ENCODE measurements at regions not wholly inside any gene's neighbourhood (a gene's known extent, or its start where the extent isn't known, plus 50 kb on each side); places are given as distances from the start of the nearest gene placed in this dataset.

- no peaks in the 10 kb centered on the region for H3K27me3 ChIP-seq (ENCODE audit: insufficient read depth, low read length, poor library complexity, severe bottlenecking)
- no peaks in the 10 kb centered on the region for H3K4me1 ChIP-seq (ENCODE audit: insufficient read depth, low read length)
- H3K36me3 Mint-ChIP-seq = no peaks in the 10 kb centered on the region
- no peaks in the 10 kb centered on the region for H3K27me3 Mint-ChIP-seq
- H3K4me1 Mint-ChIP-seq = no peaks in the 10 kb centered on the region
- H3K9me3 ChIP-seq (ENCODE audit: low read length) = no peaks in the 10 kb centered on the region
- H3K27ac Mint-ChIP-seq = no peak overlapping the region
- ChIA-PET POLR2A (no interaction called here), CTCF (no interaction called here)
- H3K9me3 Mint-ChIP-seq = peaks cover 0 to 19% (median 3%) of the 10 kb centered on the region in 5 donors
- no peak for DNase-seq
- H3K36me3 ChIP-seq (ENCODE audit: insufficient read depth, low read length) = no peaks in the 10 kb centered on the region
- H3K4me3 ChIP-seq (ENCODE audit: low read length) = no peak overlapping the region
- no peak overlapping the region for H3K27ac ChIP-seq (ENCODE audit: low read depth, low read length)
- H3K4me3 Mint-ChIP-seq = no peak overlapping the region
Observed at GRCh38 chr11:26792941-26793340, 71.1 kb upstream of the SLC5A12 start.

DNA sequence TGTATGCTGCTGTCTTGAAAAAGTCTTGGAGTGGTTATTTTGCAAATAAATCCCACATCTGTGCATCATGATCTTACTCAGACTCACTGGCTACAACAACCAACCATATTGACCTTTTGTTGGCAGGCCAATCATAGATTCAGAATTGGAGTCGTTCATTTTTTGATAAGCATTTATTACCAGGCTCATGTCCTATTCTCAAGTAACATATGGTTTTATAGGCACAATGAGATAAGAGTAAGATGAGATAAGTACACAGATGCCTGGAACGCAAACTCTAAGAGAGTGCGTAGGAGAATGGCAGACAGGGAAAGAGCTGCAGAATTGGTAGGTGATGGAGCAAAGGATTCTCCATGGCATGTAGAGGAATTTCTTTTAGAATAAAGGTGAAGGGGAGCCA lies 71.6 kb upstream of the SLC5A12 start:
- Mint-ChIP-seq H3K9me3 (peaks cover 0 to 22% (median 3%) of the 10 kb centered on the region in 5 donors), H3K4me1 (no peaks in the 10 kb centered on the region), H3K36me3 (no peaks in the 10 kb centered on the region), H3K4me3 (no peak overlapping the region), H3K27me3 (no peaks in the 10 kb centered on the region), H3K27ac (no peak overlapping the region)
- H3K9me3 ChIP-seq (ENCODE audit: low read length) = no peaks in the 10 kb centered on the region
- no peaks in the 10 kb centered on the region for H3K27me3 ChIP-seq (ENCODE audit: insufficient read depth, low read length, poor library complexity, severe bottlenecking)
- H3K4me1 ChIP-seq (ENCODE audit: insufficient read depth, low read length) = no peaks in the 10 kb centered on the region
- POLR2A ChIA-PET = no interaction called here
- CTCF ChIA-PET = no interaction called here
- DNase-seq = no peak
- no peaks in the 10 kb centered on the region for H3K36me3 ChIP-seq (ENCODE audit: insufficient read depth, low read length)
- H3K4me3 ChIP-seq (ENCODE audit: low read length) = no peak overlapping the region
- H3K27ac ChIP-seq (ENCODE audit: low read depth, low read length) = no peak overlapping the region

DNA sequence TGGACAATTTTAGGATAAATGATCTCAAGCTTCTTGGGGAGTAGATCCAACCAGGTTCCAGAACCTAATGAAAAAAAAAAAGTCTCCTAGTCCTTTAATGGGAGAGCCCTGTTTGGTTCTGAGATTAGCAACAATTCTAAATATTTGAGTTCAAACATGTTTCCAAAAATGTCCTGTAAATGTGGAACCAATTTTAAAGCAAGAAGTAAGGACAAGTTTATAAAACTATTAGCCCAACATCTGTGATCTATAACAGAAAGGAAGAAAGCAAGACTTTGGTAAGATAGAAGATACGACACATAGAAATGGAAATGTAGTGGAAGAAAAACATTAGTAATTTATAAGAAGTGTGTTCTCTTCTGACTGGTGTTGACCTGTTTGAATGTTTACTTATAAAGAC lies 79.7 kb upstream of the SLC5A12 start:
- ChIA-PET POLR2A (no interaction called here), CTCF (no interaction called here)
- no peak overlapping the region for H3K27ac ChIP-seq (ENCODE audit: low read depth, low read length)
- Mint-ChIP-seq H3K36me3 (no peaks in the 10 kb centered on the region), H3K27ac (no peak overlapping the region), H3K4me3 (no peak overlapping the region), H3K9me3 (peaks cover 0 to 29% (median 3%) of the 10 kb centered on the region in 5 donors), H3K27me3 (no peaks in the 10 kb centered on the region), H3K4me1 (no peaks in the 10 kb centered on the region)
- H3K9me3 ChIP-seq (ENCODE audit: low read length) = no peaks in the 10 kb centered on the region
- no peak overlapping the region for H3K4me3 ChIP-seq (ENCODE audit: low read length)
- H3K4me1 ChIP-seq (ENCODE audit: insufficient read depth, low read length) = no peaks in the 10 kb centered on the region
- H3K27me3 ChIP-seq (ENCODE audit: insufficient read depth, low read length, poor library complexity, severe bottlenecking) = no peaks in the 10 kb centered on the region
- H3K36me3 ChIP-seq (ENCODE audit: insufficient read depth, low read length) = no peaks in the 10 kb centered on the region
- no peak for DNase-seq

DNA sequence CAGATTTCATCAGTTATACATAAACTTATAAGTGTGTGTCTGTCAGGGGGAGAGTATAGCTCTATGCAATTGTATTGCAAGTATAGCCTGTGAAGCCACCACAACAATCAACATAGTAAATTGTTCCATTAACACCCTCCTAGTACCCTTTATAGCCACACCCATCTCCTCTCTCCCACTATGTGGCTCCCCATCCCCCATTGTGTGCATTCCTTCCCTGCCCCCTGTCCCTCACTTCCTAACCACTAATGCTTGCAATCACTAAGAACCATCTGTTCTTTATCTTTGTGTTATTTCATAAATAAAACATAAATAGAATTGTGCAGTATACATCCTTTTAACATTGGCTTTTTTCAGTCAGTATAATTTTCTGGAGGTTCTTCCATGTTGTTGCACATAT lies 83.1 kb upstream of the SLC5A12 start:
- ChIA-PET POLR2A (no interaction called here), CTCF (no interaction called here)
- H3K9me3 ChIP-seq (ENCODE audit: low read length) = no peaks in the 10 kb centered on the region
- no peak for DNase-seq
- Mint-ChIP-seq H3K4me3 (no peak overlapping the region), H3K9me3 (peaks cover 0 to 27% (median 4%) of the 10 kb centered on the region in 5 donors), H3K27ac (no peak overlapping the region), H3K27me3 (no peaks in the 10 kb centered on the region), H3K36me3 (no peaks in the 10 kb centered on the region), H3K4me1 (no peaks in the 10 kb centered on the region)
- no peak overlapping the region for H3K27ac ChIP-seq (ENCODE audit: low read depth, low read length)
- H3K27me3 ChIP-seq (ENCODE audit: insufficient read depth, low read length, poor library complexity, severe bottlenecking) = no peaks in the 10 kb centered on the region
- H3K4me1 ChIP-seq (ENCODE audit: insufficient read depth, low read length) = no peaks in the 10 kb centered on the region
- H3K36me3 ChIP-seq (ENCODE audit: insufficient read depth, low read length) = no peaks in the 10 kb centered on the region
- H3K4me3 ChIP-seq (ENCODE audit: low read length) = no peak overlapping the region

GRCh38 chr11:26806219-26806618 lies 84.4 kb upstream of the SLC5A12 start:
- POLR2A ChIA-PET = no interaction called here

DNA sequence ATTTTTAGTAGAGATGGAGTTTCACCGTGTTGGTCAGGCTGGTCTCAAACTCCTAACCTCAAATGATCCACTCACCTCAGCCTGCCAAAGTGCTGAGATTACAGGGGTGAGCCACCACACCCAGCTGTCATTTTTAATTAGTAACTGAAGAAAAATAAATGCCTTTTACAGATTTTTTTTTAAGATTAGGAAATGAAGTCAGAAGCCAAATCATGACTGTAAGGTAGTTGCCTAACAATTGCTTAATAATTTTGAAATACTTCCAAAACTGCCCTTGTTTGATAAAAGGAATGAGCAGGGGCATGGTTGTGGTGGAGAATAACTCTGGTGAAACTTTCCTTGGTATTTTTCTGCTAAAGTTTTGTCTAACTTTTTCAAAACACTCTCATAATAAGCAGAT lies 98.9 kb upstream of the SLC5A12 start:
- no peaks in the 10 kb centered on the region for H3K36me3 Mint-ChIP-seq

More at GRCh38 chr11:26806219-26806618, 84.4 kb upstream of the SLC5A12 start:
- Mint-ChIP-seq H3K36me3 (no peaks in the 10 kb centered on the region), H3K27ac (no peak overlapping the region), H3K9me3 (peaks cover 0 to 31% (median 3%) of the 10 kb centered on the region in 5 donors), H3K4me1 (no peaks in the 10 kb centered on the region), H3K4me3 (no peak overlapping the region), H3K27me3 (no peaks in the 10 kb centered on the region)
- DNase-seq = no peak
- Histone ChIP-seq H3K9me3 (ENCODE audit: low read length) (no peaks in the 10 kb centered on the region), H3K4me3 (ENCODE audit: low read length) (no peak overlapping the region), H3K4me1 (ENCODE audit: insufficient read depth, low read length) (no peaks in the 10 kb centered on the region), H3K27ac (ENCODE audit: low read depth, low read length) (no peak overlapping the region), H3K36me3 (ENCODE audit: insufficient read depth, low read length) (no peaks in the 10 kb centered on the region), H3K27me3 (ENCODE audit: insufficient read depth, low read length, poor library complexity, severe bottlenecking) (no peaks in the 10 kb centered on the region)
- CTCF ChIA-PET = no interaction called here

DNA sequence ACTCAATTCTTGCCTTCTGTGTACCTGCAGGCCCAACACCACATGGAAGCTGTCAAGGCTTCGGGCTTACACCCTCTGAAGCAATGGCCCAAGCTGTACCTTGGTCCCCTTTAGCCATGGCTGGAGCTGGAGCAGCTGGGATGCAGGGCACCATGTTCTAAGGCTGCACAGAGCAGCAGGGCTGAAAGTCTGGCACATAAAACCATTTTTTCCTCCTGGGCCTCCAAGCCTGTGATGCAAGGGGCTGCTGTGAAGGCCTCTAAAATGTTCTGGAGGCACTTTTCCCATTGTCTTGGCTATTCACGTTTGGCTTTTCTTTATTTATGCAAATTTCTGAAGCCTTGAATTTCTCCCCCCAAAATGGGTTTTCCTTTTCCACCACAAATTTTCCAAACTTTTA lies 102.1 kb upstream of the SLC5A12 start:
- ChIA-PET CTCF (no interaction called here), POLR2A (no interaction called here)
- no peaks in the 10 kb centered on the region for H3K36me3 ChIP-seq (ENCODE audit: insufficient read depth, low read length)
- H3K4me1 ChIP-seq (ENCODE audit: insufficient read depth, low read length) = no peaks in the 10 kb centered on the region
- no peak for DNase-seq
- no peak overlapping the region for H3K27ac Mint-ChIP-seq
- H3K4me3 ChIP-seq (ENCODE audit: low read length) = no peak overlapping the region
- no peaks in the 10 kb centered on the region for H3K36me3 Mint-ChIP-seq
- no peaks in the 10 kb centered on the region for H3K4me1 Mint-ChIP-seq
- H3K9me3 Mint-ChIP-seq = peaks cover 14 to 30% (median 22%) of the 10 kb centered on the region in 5 donors
- no peaks in the 10 kb centered on the region for H3K9me3 ChIP-seq (ENCODE audit: low read length)
- no peaks in the 10 kb centered on the region for H3K27me3 Mint-ChIP-seq
- H3K4me3 Mint-ChIP-seq = no peak overlapping the region
- H3K27ac ChIP-seq (ENCODE audit: low read depth, low read length) = no peak overlapping the region
- H3K27me3 ChIP-seq (ENCODE audit: insufficient read depth, low read length, poor library complexity, severe bottlenecking) = no peaks in the 10 kb centered on the region

More for the DNA sequence above, 98.9 kb upstream of the SLC5A12 start:
- ChIA-PET POLR2A (no interaction called here), CTCF (no interaction called here)
- H3K4me1 ChIP-seq (ENCODE audit: insufficient read depth, low read length) = no peaks in the 10 kb centered on the region
- no peak overlapping the region for H3K4me3 ChIP-seq (ENCODE audit: low read length)
- Mint-ChIP-seq H3K4me3 (no peak overlapping the region), H3K9me3 (peaks cover 16 to 37% (median 28%) of the 10 kb centered on the region in 5 donors), H3K4me1 (no peaks in the 10 kb centered on the region), H3K27ac (no peak overlapping the region), H3K27me3 (no peaks in the 10 kb centered on the region)
- no peaks in the 10 kb centered on the region for H3K9me3 ChIP-seq (ENCODE audit: low read length)
- no peak for DNase-seq
- no peaks in the 10 kb centered on the region for H3K36me3 ChIP-seq (ENCODE audit: insufficient read depth, low read length)
- no peak overlapping the region for H3K27ac ChIP-seq (ENCODE audit: low read depth, low read length)
- no peaks in the 10 kb centered on the region for H3K27me3 ChIP-seq (ENCODE audit: insufficient read depth, low read length, poor library complexity, severe bottlenecking)

GRCh38 chr11:26827567-26828081 lies 105.8 kb upstream of the SLC5A12 start:
- H3K9me3 ChIP-seq (ENCODE audit: low read length) = no peaks in the 10 kb centered on the region
- Mint-ChIP-seq H3K27me3 (no peaks in the 10 kb centered on the region), H3K4me3 (no peak overlapping the region), H3K36me3 (no peaks in the 10 kb centered on the region), H3K4me1 (no peaks in the 10 kb centered on the region), H3K27ac (no peak overlapping the region), H3K9me3 (peaks cover 11 to 31% (median 17%) of the 10 kb centered on the region in 5 donors)
- no peak overlapping the region for H3K27ac ChIP-seq (ENCODE audit: low read depth, low read length)
- H3K4me3 ChIP-seq (ENCODE audit: low read length) = no peak overlapping the region
- no peaks in the 10 kb centered on the region for H3K27me3 ChIP-seq (ENCODE audit: insufficient read depth, low read length, poor library complexity, severe bottlenecking)
- CTCF ChIA-PET = interaction anchor here (1.3 kb wide), 1 partner anchor 22 kb away, joined by 3 read pairs; no protein-coding TSS in a partner anchor
- DNase-seq = no peak
- POLR2A ChIA-PET = no interaction called here
- H3K36me3 ChIP-seq (ENCODE audit: insufficient read depth, low read length) = no peaks in the 10 kb centered on the region
- no peaks in the 10 kb centered on the region for H3K4me1 ChIP-seq (ENCODE audit: insufficient read depth, low read length)

DNA sequence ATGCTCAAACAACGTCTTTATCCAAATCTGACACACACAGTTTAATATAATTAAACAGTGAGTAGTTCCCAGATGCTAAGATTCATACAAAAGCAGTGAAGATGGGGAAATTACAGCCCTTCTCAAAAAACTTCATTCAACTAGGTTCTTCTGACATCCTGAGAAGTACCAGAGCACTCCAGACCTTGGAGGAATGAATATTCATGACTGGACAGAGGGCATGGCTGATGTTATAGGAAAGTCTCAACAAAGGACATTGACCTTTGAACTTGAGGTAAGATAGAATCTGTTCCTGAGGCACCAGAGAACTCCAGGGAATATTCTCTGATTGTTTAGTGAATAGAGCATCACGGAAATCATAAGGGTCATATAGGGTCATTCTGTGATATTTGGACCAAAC lies 106.4 kb upstream of the SLC5A12 start:
- H3K36me3 ChIP-seq (ENCODE audit: insufficient read depth, low read length) = no peaks in the 10 kb centered on the region
- POLR2A ChIA-PET = no interaction called here
- CTCF ChIA-PET = interaction anchor here (1.3 kb wide), 1 partner anchor 21 kb away, joined by 3 read pairs; no protein-coding TSS in a partner anchor

More for the DNA sequence above, 106.4 kb upstream of the SLC5A12 start:
- Histone ChIP-seq H3K9me3 (ENCODE audit: low read length) (no peaks in the 10 kb centered on the region), H3K27ac (ENCODE audit: low read depth, low read length) (no peak overlapping the region), H3K27me3 (ENCODE audit: insufficient read depth, low read length, poor library complexity, severe bottlenecking) (no peaks in the 10 kb centered on the region), H3K4me3 (ENCODE audit: low read length) (no peak overlapping the region), H3K4me1 (ENCODE audit: insufficient read depth, low read length) (no peaks in the 10 kb centered on the region)
- no peaks in the 10 kb centered on the region for H3K36me3 Mint-ChIP-seq
- H3K27ac Mint-ChIP-seq = no peak overlapping the region
- H3K27me3 Mint-ChIP-seq = no peaks in the 10 kb centered on the region
- H3K9me3 Mint-ChIP-seq = peaks cover 5 to 26% (median 10%) of the 10 kb centered on the region in 5 donors
- H3K4me3 Mint-ChIP-seq = no peak overlapping the region
- no peaks in the 10 kb centered on the region for H3K4me1 Mint-ChIP-seq
- DNase-seq = no peak

Data from CD8-positive, alpha-beta memory T cell (primary cell).